ENCODE measurements at regions not wholly inside any gene's neighbourhood (a gene's known extent, or its start where the extent isn't known, plus 50 kb on each side); places are given as distances from the start of the nearest gene placed in this dataset.
"Not testable (repeated sequence)": the region's sequence is repeated elsewhere in the genome, so short reads cannot be mapped to it uniquely, and the experiment has no call there.

DNA sequence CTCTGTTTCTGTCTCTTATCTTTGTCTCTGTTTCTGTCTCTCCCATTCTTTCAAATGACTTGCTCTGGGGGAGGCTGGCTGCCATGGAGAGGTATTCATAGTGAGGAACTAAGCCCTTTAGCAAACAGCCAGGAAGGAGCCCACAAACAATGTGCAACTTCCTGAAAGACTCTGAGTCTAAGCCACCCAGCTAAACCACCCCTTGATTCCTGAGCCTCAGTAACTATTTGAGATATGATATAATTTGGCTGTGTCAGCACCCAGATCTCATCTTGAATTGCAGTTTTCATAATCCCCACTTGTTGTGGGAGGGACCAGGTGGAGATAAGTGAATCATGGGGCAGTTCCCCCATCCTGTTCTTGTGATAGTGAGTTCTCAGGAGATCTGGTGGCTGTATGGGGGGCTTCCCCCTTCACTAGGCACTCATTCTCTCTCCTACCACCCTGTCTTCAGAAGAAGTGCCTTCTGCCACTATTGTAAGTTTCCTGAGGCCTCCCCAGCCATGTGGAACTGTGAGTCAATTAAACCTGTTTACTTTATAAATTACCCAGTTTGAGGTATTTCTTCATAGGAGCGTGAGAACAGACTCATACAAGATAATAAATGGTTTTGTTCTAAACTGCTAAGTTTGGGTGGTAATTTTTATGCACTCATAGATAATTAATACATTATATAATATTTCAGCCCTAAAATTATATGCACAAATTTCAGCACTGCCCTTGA, 121.2 kb upstream of the FOXP2 start:
- DNase-seq (ENCODE audit: low read depth in 2 of 3, low spot score in 2 of 3): no peak

DNA sequence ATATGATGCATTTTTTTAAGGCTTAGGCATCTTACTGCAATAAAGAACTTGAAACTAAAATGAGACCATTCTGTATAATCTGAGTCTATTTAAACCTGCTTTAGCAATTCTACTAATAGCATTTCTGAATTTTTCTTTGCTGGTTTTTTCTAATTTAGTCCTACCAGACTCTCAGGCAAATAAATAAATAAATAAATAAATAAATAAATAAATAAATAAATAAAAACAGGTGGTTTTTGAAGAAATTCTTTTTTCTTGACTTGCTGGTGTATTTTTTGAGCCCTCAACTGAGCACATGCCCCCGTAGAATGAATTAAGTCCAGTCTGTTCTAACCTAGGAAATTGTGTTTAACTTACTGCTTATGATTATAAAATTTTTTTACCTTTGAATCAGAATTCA, 134.7 kb upstream of the FOXP2 start:
- DNase-seq (ENCODE audit: low read depth in 2 of 3, low spot score in 2 of 3): no peak

DNA sequence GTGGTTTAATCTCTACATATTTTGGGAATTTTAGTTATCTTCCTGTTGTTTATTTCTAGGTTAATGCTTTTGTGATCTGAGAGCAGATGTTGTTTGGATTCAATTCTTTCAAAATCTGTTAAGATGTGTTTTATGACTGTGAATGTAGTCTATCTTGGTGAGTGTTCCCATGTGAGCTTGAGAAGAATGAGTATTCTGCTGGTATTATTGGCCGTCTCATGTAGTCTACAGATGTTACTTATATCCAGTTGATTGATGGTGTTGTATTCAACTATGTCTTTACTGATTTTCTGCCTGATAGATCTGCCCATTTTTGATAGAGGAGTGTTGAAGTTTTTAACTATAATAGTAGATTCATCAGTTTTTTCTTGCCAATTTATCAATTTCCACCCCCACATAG, 141.4 kb upstream of the FOXP2 start:
- DNase-seq (ENCODE audit: low read depth in 2 of 3, low spot score in 2 of 3): no peak

DNA sequence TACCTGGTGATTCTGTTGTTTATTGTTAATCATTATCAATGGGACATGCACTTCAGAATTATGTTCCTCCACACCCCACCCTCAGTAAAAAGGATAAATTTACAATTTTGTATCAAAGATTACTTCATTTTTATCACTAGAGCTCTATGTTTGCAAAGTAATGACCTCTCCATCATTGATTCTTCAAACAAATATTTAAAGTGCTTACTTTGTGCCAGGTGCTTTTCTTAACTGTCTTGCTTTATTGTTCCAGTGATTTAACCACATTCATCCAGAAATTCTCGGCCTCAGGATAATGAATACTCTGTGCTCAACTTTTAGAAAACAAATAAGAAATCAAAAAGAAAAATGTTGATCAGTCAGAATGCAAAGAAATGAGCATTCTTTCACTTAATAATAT, 144.9 kb upstream of the FOXP2 start:
- no peak for DNase-seq (ENCODE audit: low read depth in 2 of 3, low spot score in 2 of 3)

DNA sequence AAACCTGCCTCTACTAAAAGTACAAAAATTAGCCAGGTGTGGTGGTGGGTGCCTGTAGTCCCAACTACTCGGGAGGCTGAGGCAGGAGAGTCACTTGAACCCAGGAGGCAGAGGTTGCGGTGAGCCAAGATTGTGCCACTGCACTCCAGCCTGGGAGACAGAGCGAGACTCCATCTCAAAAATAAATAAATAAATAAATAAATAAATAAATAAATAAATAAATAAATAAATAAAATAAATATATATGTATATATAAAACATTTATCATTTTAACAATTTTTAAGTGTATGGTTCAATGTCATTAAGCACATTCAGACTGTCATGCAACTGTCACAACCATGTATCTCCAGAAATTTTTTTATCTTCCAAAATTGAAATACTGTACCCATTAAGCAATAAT, 147.1 kb upstream of the FOXP2 start:
- DNase-seq (ENCODE audit: low read depth in 2 of 3, low spot score in 2 of 3): not testable (repeated sequence)

DNA sequence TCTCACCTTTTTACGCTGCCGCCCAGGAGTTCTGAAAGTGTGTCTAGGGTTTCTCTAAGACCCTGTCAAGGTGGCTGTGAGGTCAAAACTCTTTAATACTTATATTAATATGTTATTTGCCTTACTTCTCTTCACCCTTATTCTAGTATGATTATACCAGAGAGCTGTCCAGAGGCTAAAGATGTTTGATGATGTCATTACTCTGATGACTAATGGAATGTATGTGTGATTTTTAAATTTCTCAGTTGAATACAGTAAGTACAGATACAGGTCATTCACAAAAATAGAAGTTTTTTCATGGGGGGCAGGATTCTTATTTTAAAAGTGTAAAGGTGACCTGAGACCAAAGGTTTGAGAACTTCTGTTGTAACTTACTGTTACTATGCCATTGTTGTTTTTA, 150.6 kb upstream of the FOXP2 start:
- no peak for DNase-seq (ENCODE audit: low read depth in 2 of 3, low spot score in 2 of 3)

- DNase-seq (ENCODE audit: low read depth in 2 of 3, low spot score in 2 of 3): no peak
Observed at GRCh38 chr7:114263219-114263618, 151.4 kb upstream of the FOXP2 start.

DNA sequence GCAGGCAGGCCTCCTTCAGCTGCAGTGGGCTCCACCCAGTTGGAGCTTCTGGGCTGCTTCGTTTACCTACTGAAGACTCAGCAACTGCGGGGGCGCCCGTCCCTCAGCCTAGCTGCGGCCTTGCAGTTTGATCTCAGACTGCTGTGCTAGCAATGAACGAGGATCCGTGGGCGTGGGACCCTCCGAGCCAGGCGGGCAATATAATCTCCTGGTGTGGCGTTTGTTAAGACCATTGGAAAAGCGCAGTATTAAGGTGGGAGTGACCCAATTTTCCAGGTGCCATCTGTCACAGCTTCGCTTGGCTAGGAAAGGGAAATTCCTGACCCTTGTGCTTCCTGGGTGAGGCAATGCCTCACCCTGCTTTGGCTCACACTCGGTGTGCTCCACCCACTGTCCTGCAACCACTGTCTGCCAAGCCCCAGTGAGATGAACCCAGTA, 159.2 kb upstream of the FOXP2 start:
- no peak for DNase-seq (ENCODE audit: low read depth in 2 of 3, low spot score in 2 of 3)

- DNase-seq (ENCODE audit: low read depth in 2 of 3, low spot score in 2 of 3): no peak
Observed at GRCh38 chr7:114243646-114244045, 171.0 kb upstream of the FOXP2 start.

DNA sequence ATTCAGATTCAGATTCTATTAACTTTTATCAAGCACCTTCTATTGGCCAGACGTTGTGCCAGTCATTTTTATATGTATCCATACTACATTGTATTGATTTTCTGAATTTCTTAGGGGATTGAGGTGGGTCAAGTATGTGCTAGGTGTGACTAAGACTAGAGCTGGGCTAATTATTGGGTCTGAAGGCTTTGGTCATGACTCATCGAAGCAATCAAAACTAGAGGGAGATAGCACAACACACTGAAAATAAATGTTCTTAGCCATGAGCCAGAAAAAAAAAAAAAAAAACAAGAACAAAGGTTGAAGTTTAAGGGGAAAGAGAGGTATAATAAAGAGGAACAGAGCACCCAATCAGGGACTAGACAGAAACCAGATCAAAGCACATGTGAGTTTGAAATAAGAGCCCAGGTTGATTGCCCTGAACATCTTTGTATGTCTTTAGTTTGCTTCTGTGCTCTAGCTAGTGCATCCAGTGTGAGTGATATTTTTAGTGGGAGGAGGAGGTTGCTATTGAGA, 171.6 kb upstream of the FOXP2 start:
- DNase-seq (ENCODE audit: low read depth in 2 of 3, low spot score in 2 of 3): no peak

GRCh38 chr7:114229246-114229645, 185.4 kb upstream of the FOXP2 start:
- DNase-seq (ENCODE audit: low read depth in 2 of 3, low spot score in 2 of 3): no peak

DNA sequence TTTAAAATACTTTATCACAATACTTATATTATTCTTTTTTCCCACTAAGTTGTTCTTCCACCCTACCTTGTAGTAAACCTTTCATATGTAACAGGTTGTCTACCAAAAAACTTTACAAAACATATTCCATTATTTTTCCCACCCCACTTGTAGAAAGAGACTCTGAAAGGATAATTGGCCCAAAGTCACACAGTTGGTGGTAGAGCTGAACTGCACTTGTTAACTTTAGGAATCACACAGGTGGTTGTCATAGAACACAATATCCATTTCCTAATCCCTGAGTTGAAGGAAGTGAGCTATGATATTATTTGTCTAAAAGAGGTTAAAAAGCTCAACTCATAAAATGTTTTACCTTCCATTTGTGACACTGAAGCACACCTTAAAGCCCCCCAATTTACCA, 188.8 kb upstream of the FOXP2 start:
- no peak for DNase-seq (ENCODE audit: low read depth in 2 of 3, low spot score in 2 of 3)

DNA sequence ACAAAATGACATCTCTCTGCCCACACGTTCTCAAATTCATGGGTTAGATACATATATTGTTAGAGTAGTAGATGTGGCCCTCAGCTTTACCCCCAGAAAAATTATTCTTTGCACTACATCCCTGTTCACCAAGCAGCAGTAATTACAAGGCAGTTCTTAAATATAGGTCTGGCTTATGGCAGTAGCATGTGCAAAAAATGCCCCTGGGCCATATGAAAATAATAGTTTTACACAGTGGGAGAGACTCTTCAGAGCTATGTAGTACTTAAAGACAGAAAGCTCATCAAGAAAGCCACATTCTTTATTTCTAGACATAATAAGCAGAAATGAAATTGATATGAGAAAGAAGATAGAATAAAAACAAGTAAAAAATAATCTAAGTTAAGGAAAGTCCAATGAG, 196.3 kb upstream of the FOXP2 start:
- no peak for DNase-seq (ENCODE audit: low read depth in 2 of 3, low spot score in 2 of 3)

GRCh38 chr7:114217026-114217806, 197.4 kb upstream of the FOXP2 start:
- no peak for DNase-seq (ENCODE audit: low read depth in 2 of 3, low spot score in 2 of 3)

DNA sequence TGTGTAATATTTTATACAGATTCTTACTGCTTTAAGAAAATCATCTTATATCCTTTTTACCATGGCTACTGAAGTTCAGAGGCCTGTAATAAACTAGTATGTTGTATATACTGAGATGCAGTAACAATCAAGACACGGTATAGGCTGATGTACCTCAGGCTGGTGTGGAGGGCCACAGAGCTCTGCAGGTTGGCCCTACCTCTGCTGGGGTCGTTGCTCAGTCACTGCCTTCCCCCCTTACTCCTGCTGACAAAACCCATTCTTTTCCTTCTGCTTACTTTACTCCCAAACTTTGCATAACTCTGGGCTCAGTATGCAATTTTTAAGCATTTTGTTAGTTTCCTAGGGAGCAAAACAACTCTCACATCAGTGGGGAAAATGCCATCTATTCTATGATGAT, 200.1 kb upstream of the FOXP2 start:
- no peak for DNase-seq (ENCODE audit: low read depth in 2 of 3, low spot score in 2 of 3)

DNA sequence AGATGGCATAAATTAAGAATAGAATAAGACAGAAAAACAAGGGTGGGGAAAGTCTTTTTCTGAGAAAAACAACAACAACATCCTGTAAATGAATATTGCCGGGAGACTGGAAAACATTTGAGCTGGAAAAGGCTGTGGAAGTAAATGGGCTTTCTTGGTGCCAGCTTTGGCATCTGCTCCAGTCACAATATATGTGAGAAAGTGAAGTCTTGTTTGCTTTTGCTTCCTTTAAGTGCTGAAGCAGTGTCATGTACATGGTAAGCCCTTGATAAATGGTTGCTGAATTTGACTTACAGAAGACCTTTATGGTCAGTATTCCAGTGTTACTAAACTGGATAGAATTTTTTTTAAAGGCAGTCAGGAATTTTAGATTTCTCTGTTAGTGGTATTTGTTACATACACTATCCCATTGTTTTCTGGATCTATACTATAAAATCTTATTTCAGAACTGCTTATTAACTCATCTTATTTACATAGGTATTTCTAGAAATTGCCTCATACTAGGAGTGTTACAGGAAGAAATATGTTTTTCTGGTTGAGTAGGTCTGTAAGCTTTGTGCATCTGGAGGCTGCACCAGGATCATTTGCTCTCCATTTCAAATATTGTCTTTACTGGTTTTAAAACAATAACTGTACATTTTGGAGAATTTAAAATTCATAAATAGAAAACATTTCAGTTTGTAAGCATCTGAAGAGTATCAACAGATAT, 201.7 kb upstream of the FOXP2 start:
- DNase-seq (ENCODE audit: low read depth in 2 of 3, low spot score in 2 of 3): no peak

DNA sequence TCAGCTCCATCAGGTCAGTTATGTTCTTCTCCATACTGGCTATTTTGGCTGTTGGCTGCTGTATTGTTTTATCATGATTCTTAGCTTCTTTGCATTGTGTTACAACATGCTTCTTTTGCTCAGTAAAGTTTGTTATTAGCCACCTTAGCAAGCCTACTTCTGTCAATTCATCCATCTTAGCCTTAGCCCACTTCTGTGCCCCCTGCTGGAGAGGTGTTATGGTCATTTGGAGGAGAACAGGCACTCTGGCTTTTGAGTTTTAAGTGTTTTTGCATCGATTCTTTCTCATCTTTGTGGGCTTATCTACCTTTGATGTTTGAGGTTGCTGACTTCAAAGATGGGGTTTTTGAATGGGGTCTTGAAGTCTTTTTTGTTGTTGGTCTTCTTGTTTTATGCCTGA, 204.6 kb upstream of the FOXP2 start:
- no peak for DNase-seq (ENCODE audit: low read depth in 2 of 3, low spot score in 2 of 3)

DNA sequence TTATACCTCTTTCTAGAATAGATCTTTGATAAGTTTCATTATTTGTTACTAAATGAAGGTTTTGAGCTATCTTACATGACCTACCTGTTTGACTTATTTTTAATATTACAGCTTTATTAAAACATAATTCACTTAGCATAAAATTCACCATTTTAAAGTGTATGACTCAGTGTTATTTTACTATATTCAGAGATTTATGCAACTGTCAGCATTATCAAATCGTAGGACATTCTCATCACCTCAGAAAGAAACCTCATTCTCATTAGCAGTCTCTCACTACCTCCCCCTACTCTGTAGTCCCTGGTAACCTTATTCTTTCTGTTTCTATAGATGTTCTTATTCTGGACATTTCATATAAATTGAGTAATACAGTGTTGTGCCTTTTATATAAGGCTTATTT, 207.9 kb upstream of the FOXP2 start:
- DNase-seq (ENCODE audit: low read depth in 2 of 3, low spot score in 2 of 3): no peak

DNA sequence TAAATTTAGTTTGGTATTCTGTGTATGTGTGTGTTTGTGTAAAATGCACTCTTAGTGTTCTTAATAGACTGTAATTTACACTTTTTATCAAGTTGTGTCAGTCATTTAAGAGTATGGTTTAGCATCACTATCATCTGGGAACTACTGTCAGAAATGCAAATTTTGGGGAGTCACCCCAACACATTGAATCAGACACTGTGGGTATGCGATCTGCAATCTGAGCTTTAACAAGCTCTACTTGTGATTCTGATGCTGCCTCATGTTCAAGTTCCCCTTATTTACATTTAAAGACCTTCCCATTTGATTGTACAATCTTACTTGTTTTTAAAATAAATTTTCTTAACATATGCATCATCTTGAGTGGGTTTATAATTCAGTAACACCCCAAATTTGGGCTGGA, 218.1 kb upstream of the FOXP2 start:
- no peak for DNase-seq (ENCODE audit: low read depth in 2 of 3, low spot score in 2 of 3)

DNA sequence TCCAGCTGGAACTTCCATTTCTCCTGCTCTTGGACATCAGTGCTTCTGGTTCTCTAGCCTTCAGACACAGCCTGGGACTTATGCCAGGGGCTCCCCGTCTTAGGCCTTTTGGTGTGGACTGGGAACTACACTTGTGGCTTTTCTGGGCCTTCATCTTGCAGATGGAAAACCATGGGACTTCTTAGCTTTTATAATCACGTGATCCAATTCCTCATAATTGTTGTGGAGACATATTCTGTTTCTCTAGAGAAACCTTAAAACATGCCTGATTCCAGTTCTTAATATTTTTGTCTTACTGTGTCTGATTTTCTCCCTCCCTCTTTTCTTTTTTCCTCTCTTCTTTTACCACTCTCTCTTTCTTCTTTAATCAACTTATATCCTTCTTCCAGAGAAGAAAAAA, 224.2 kb upstream of the FOXP2 start:
- no peak for DNase-seq (ENCODE audit: low read depth in 2 of 3, low spot score in 2 of 3)

- DNase-seq (ENCODE audit: low read depth in 2 of 3, low spot score in 2 of 3): no peak
Observed at GRCh38 chr7:114183311-114184088, 231.1 kb upstream of the FOXP2 start.

Measured in activated CD8-positive, alpha-beta memory T cell treated with anti-CD3 and anti-CD28 coated beads for 48 hours (primary cell).